ENCODE measurements at regions not wholly inside any gene's neighbourhood (a gene's known extent, or its start where the extent isn't known, plus 50 kb on each side); places are given as distances from the start of the nearest gene placed in this dataset.

DNA sequence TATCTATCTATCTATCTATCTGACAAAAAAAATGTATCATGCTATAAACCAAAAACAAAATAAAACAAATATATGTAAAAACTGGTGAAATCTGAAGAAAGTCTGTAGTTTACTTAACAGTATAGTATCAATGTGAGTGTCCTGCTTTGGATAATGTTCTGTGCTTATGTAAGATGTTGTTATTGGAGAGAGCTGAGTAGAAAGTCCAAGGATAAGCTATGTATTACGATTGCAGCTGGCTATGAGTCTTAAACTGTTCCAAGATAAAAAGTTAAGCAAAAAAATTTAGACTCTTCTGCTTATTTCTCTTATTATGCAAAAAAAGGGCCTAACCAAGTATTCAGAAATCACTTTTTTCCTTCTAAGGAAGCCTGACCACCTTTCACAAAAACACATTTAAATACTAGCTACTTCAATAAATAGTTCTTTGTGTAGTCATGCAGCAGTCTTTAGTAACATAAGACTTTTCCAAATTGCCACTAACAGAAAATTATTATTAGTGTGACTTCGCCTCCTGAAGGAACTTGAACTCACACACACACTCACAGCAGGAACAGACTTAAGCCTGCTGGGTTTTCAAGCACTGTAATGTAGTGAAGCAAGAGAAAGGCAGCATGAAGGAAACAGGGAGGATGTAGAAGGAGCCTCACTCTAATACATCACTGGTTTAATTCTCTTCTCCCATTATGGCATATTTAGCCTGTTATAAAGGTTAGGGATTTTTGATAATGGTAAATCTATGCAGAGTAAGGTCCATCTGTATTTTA, 265.8 kb upstream of the GJE1 start:
- H3K79me2 ChIP-seq (ENCODE audit: low read length): no peaks in the 10 kb centered on the region
- H3K27ac ChIP-seq (ENCODE audit: low read length): no peak overlapping the region
- H2AFZ ChIP-seq (ENCODE audit: low read length): no peak overlapping the region
- H3K4me3 ChIP-seq (ENCODE audit: low read length): no peak overlapping the region
- H3K4me2 ChIP-seq (ENCODE audit: low read depth, low read length): no peak overlapping the region
- no peaks in the 10 kb centered on the region for H3K27me3 ChIP-seq (replicated peaks; ENCODE audit: insufficient read depth, low read length)
- TF ChIP-seq EZH2phosphoT487 (IDR thresholded peaks at IDR 0.05; ENCODE audit: low read length) (no peak), EZH2 (optimal IDR thresholded peaks at IDR 0.05; ENCODE audit: low read depth, low read length) (no peak), CTCF (IDR thresholded peaks at IDR 0.05; ENCODE audit: low read length) (no peak)
- no peaks in the 10 kb centered on the region for H3K36me3 ChIP-seq (replicated peaks; ENCODE audit: insufficient read depth, low read length)
- H3K9me2 ChIP-seq (replicated peaks; ENCODE audit: insufficient read depth, low read length): no peaks in the 10 kb centered on the region
- no peaks in the 10 kb centered on the region for H3K9me3 ChIP-seq (replicated peaks; ENCODE audit: insufficient read depth, low read length)
- no peaks in the 10 kb centered on the region for H3K4me1 ChIP-seq (ENCODE audit: low read length)
- no peaks in the 10 kb centered on the region for H4K20me1 ChIP-seq (ENCODE audit: insufficient read depth, low read length)
- H3F3A ChIP-seq (ENCODE audit: insufficient read depth, low read length): no peaks in the 10 kb centered on the region
- DNase-seq: no peak
- no peak overlapping the region for H3K9ac ChIP-seq (ENCODE audit: low read length)

GRCh38 chr6:141851063-141851462, 281.7 kb upstream of the GJE1 start:
- H3K4me2 ChIP-seq (ENCODE audit: low read depth, low read length): no peak overlapping the region
- TF ChIP-seq EZH2phosphoT487 (IDR thresholded peaks at IDR 0.05; ENCODE audit: low read length) (no peak), EZH2 (optimal IDR thresholded peaks at IDR 0.05; ENCODE audit: low read depth, low read length) (no peak), CTCF (IDR thresholded peaks at IDR 0.05; ENCODE audit: low read length) (no peak)
- no peak overlapping the region for H3K9ac ChIP-seq (ENCODE audit: low read length)
- H3K4me1 ChIP-seq (ENCODE audit: low read length): no peaks in the 10 kb centered on the region
- no peaks in the 10 kb centered on the region for H3K9me2 ChIP-seq (replicated peaks; ENCODE audit: insufficient read depth, low read length)
- no peak for DNase-seq
- no peaks in the 10 kb centered on the region for H3K36me3 ChIP-seq (replicated peaks; ENCODE audit: insufficient read depth, low read length)
- no peak overlapping the region for H3K27ac ChIP-seq (ENCODE audit: low read length)
- H3K79me2 ChIP-seq (ENCODE audit: low read length): no peaks in the 10 kb centered on the region
- H3K9me3 ChIP-seq (replicated peaks; ENCODE audit: insufficient read depth, low read length): no peaks in the 10 kb centered on the region
- no peak overlapping the region for H2AFZ ChIP-seq (ENCODE audit: low read length)
- no peaks in the 10 kb centered on the region for H4K20me1 ChIP-seq (ENCODE audit: insufficient read depth, low read length)
- no peaks in the 10 kb centered on the region for H3K27me3 ChIP-seq (replicated peaks; ENCODE audit: insufficient read depth, low read length)
- no peak overlapping the region for H3K4me3 ChIP-seq (ENCODE audit: low read length)
- H3F3A ChIP-seq (ENCODE audit: insufficient read depth, low read length): no peaks in the 10 kb centered on the region

DNA sequence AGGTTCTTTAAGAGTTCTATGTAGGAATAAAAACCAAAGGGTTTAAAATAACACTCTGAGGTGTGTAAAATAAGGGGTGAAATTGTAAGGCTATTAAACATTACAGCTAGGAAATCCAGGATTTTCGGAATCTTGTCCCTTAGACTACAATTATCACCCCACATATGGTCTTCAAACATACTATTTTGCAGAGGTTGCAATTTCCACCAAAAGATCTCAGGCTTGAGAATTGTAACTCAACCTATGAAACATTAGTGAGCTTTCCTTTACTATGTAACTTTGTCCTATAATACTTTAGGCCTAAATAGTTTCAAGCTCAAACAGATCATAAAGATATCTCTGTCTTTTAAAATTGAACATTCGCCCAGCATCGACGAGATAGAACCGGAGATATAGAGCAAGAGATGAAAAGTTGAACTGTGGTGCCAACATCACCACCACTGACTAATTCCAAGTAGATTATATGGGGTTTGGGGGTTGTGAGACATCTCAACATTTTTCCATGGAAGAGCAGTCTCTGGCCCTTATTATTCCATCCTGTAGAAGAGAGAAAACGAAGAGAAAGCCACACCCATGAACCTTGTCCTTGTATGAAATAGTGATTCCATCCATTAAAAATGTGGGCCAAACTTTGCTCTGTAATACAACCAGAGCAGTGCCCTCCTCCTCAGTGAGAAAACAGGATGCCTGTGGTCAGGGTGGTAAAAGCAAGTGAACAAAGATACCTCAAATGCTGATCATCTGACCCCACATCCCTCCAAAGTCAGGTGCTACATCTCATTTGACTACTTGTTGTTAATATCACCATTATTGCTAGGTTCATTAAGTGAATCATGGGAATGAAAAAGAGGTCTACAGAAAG, 284.5 kb upstream of the GJE1 start:
- no peak overlapping the region for H3K27ac ChIP-seq (ENCODE audit: low read length)
- no peak for TF ChIP-seq EZH2 (optimal IDR thresholded peaks at IDR 0.05; ENCODE audit: low read depth, low read length)
- no peak for TF ChIP-seq EZH2phosphoT487 (IDR thresholded peaks at IDR 0.05; ENCODE audit: low read length)
- TF ChIP-seq CTCF (IDR thresholded peaks at IDR 0.05; ENCODE audit: low read length): no peak
- H3K79me2 ChIP-seq (ENCODE audit: low read length): no peaks in the 10 kb centered on the region
- no peak overlapping the region for H3K4me2 ChIP-seq (ENCODE audit: low read depth, low read length)
- H2AFZ ChIP-seq (ENCODE audit: low read length): no peak overlapping the region
- peak; percentile 33 for DNase-seq
- no peak overlapping the region for H3K9ac ChIP-seq (ENCODE audit: low read length)
- no peaks in the 10 kb centered on the region for H4K20me1 ChIP-seq (ENCODE audit: insufficient read depth, low read length)
- no peaks in the 10 kb centered on the region for H3K9me2 ChIP-seq (replicated peaks; ENCODE audit: insufficient read depth, low read length)
- H3K4me3 ChIP-seq (ENCODE audit: low read length): no peak overlapping the region
- H3K4me1 ChIP-seq (ENCODE audit: low read length): no peaks in the 10 kb centered on the region
- no peaks in the 10 kb centered on the region for H3K27me3 ChIP-seq (replicated peaks; ENCODE audit: insufficient read depth, low read length)
- no peaks in the 10 kb centered on the region for H3F3A ChIP-seq (ENCODE audit: insufficient read depth, low read length)
- H3K36me3 ChIP-seq (replicated peaks; ENCODE audit: insufficient read depth, low read length): no peaks in the 10 kb centered on the region
- H3K9me3 ChIP-seq (replicated peaks; ENCODE audit: insufficient read depth, low read length): no peaks in the 10 kb centered on the region
